ENCODE measurements at regions not wholly inside any gene's neighbourhood (a gene's known extent, or its start where the extent isn't known, plus 50 kb on each side); places are given as distances from the start of the nearest gene placed in this dataset.

- TF ChIP-seq PRPF4 (IDR thresholded peaks at IDR 0.05; ENCODE audit: insufficient read depth, low read depth, low read length, poor library complexity, severe bottlenecking) (no peak), ZNF175 (CRISPR knock-in tag; IDR thresholded peaks at IDR 0.05; ENCODE audit: low read depth) (no peak), ZNF239 (CRISPR knock-in tag; IDR thresholded peaks at IDR 0.05) (no peak), ZNF436 (CRISPR knock-in tag; IDR thresholded peaks at IDR 0.05) (no peak), GTF2A2 (tag; IDR thresholded peaks at IDR 0.05) (0 out of 2 replicates have a peak, but pooled peaks have one; percentile 35), KLF16 (IDR thresholded peaks at IDR 0.05) (no peak), SIN3A (IDR thresholded peaks at IDR 0.05; ENCODE audit: borderline replicate concordance in 2 of 2, control insufficient read depth in 1 of 2, low read depth in 2 of 2, low read length in 2 of 2) (no peak), BRD4 (IDR thresholded peaks at IDR 0.05) (no peak), CSDE1 (IDR thresholded peaks at IDR 0.05) (no peak), ESRRB (CRISPR knock-in tag; IDR thresholded peaks at IDR 0.05; ENCODE audit: borderline replicate concordance) (no peak), PRMT5 (CRISPR knock-in tag; IDR thresholded peaks at IDR 0.05) (no peak), FOXM1 (IDR thresholded peaks at IDR 0.05; ENCODE audit: low read depth) (no peak), FOXM1 (CRISPR knock-in tag; IDR thresholded peaks at IDR 0.05; ENCODE audit: low read depth) (no peak), POLR2H (tag; IDR thresholded peaks at IDR 0.05; ENCODE audit: low read depth) (peak; percentile 76), IRF2 (CRISPR knock-in tag; IDR thresholded peaks at IDR 0.05) (no peak)
- TF ChIP-seq, protein P1, sequence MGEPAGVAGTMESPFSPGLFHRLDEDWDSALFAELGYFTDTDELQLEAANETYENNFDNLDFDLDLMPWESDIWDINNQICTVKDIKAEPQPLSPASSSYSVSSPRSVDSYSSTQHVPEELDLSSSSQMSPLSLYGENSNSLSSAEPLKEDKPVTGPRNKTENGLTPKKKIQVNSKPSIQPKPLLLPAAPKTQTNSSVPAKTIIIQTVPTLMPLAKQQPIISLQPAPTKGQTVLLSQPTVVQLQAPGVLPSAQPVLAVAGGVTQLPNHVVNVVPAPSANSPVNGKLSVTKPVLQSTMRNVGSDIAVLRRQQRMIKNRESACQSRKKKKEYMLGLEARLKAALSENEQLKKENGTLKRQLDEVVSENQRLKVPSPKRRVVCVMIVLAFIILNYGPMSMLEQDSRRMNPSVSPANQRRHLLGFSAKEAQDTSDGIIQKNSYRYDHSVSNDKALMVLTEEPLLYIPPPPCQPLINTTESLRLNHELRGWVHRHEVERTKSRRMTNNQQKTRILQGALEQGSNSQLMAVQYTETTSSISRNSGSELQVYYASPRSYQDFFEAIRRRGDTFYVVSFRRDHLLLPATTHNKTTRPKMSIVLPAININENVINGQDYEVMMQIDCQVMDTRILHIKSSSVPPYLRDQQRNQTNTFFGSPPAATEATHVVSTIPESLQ (CRISPR knock-in tag; IDR thresholded peaks at IDR 0.05): no peak
Observed at GRCh38 chr12:65646127-65646643, 178.1 kb upstream of the HMGA2 start (continued).
